Osteocyte (in vitro differentiated cells): ENCODE measurements at regions not wholly inside any gene's neighbourhood (a gene's known extent, or its start where the extent isn't known, plus 50 kb on each side); places are given as distances from the start of the nearest gene placed in this dataset.

Experiments used
- DNase-seq: peaks from one replicate; pipeline ENCODE4 v3.0.0; 2021; ENCODE audit warnings: mixed read lengths; ENCODE audit not compliant: unreplicated experiment; ENCODE audit errors: extremely low spot score
- H3K27ac Mint-ChIP-seq: one replicate; pipeline ENCODE4 v1.8.0; 2021; ENCODE audit warnings: mild to moderate bottlenecking, mixed read lengths; ENCODE audit not compliant: unreplicated experiment
- H3K27me3 Mint-ChIP-seq: one replicate; pipeline ENCODE4 v1.8.0; 2021; ENCODE audit warnings: mixed read lengths; ENCODE audit not compliant: unreplicated experiment
- H3K36me3 Mint-ChIP-seq: one replicate; pipeline ENCODE4 v1.8.0; 2021; ENCODE audit warnings: mixed read lengths; ENCODE audit not compliant: unreplicated experiment
- H3K4me1 Mint-ChIP-seq: one replicate; pipeline ENCODE4 v1.8.0; 2021; ENCODE audit warnings: mixed read lengths; ENCODE audit not compliant: unreplicated experiment
- H3K4me3 Mint-ChIP-seq: one replicate; pipeline ENCODE4 v1.8.0; 2021; ENCODE audit warnings: mild to moderate bottlenecking, moderate library complexity, mixed read lengths; ENCODE audit not compliant: unreplicated experiment
- H3K9me3 Mint-ChIP-seq: one replicate; pipeline ENCODE4 v1.8.0; 2021; ENCODE audit warnings: mixed read lengths; ENCODE audit not compliant: unreplicated experiment
- CTCF ChIP-seq: fragments of 200-600 bp; sonication (generic); IDR thresholded peaks from 2 replicates; pipeline ENCODE4 v1.5.0; 2021; ENCODE audit warnings: antibody characterized with exemption, mild to moderate bottlenecking, moderate library complexity

GRCh38 chr3:94241986-94242385 lies 179.1 kb downstream of the NSUN3 start:
- Mint-ChIP-seq H3K27me3 (peaks cover 26% of the 10 kb centered on the region), H3K36me3 (no peaks in the 10 kb centered on the region), H3K27ac (no peak overlapping the region), H3K9me3 (no peaks in the 10 kb centered on the region), H3K4me1 (no peaks in the 10 kb centered on the region), H3K4me3 (no peak overlapping the region)
- DNase-seq, result no peak
- TF ChIP-seq CTCF, result no peak

GRCh38 chr3:94246171-94246570 lies 183.3 kb downstream of the NSUN3 start:
- H3K4me3 Mint-ChIP-seq, result no peak overlapping the region
- no peaks in the 10 kb centered on the region for H3K36me3 Mint-ChIP-seq
- H3K9me3 Mint-ChIP-seq, result no peaks in the 10 kb centered on the region
- no peak for DNase-seq
- H3K27me3 Mint-ChIP-seq, result peaks cover 41% of the 10 kb centered on the region
- no peaks in the 10 kb centered on the region for H3K4me1 Mint-ChIP-seq
- TF ChIP-seq CTCF, result no peak
- H3K27ac Mint-ChIP-seq, result no peak overlapping the region

- no peak for TF ChIP-seq CTCF
- no peak overlapping the region for H3K27ac Mint-ChIP-seq
- H3K27me3 Mint-ChIP-seq, result peaks cover 45% of the 10 kb centered on the region
- no peaks in the 10 kb centered on the region for H3K4me1 Mint-ChIP-seq
- DNase-seq, result no peak
- H3K36me3 Mint-ChIP-seq, result no peaks in the 10 kb centered on the region
- H3K4me3 Mint-ChIP-seq, result no peak overlapping the region
- no peaks in the 10 kb centered on the region for H3K9me3 Mint-ChIP-seq
Measured at GRCh38 chr3:94248042-94248441, 185.2 kb downstream of the NSUN3 start.

GRCh38 chr3:94249491-94250079 lies 186.7 kb downstream of the NSUN3 start:
- DNase-seq, result peak; percentile 87
- Mint-ChIP-seq H3K9me3 (no peaks in the 10 kb centered on the region), H3K4me1 (no peaks in the 10 kb centered on the region), H3K36me3 (no peaks in the 10 kb centered on the region), H3K4me3 (no peak overlapping the region), H3K27ac (no peak overlapping the region), H3K27me3 (peaks cover 43% of the 10 kb centered on the region)
- peak; percentile 85 for TF ChIP-seq CTCF

- Mint-ChIP-seq H3K4me1 (no peaks in the 10 kb centered on the region), H3K4me3 (no peak overlapping the region), H3K27me3 (peaks cover 35% of the 10 kb centered on the region), H3K27ac (no peak overlapping the region), H3K36me3 (no peaks in the 10 kb centered on the region), H3K9me3 (no peaks in the 10 kb centered on the region)
- no peak for DNase-seq
- TF ChIP-seq CTCF, result no peak
Measured at GRCh38 chr3:94251566-94251965, 188.7 kb downstream of the NSUN3 start.
